ENCODE measurements at regions not wholly inside any gene's neighbourhood (a gene's known extent, or its start where the extent isn't known, plus 50 kb on each side); places are given as distances from the start of the nearest gene placed in this dataset.
A peak's percentile ranks its signal among the peaks of the same experiment; 100 is the strongest.

GRCh38 chr14:58950555-58950954, 237.9 kb upstream of the DAAM1 start:
- ATAC-seq (no peak), DNase-seq (ENCODE audit: missing footprints) (no peak)
- intact Hi-C loops (cut with DNase I): no loop called here

DNA sequence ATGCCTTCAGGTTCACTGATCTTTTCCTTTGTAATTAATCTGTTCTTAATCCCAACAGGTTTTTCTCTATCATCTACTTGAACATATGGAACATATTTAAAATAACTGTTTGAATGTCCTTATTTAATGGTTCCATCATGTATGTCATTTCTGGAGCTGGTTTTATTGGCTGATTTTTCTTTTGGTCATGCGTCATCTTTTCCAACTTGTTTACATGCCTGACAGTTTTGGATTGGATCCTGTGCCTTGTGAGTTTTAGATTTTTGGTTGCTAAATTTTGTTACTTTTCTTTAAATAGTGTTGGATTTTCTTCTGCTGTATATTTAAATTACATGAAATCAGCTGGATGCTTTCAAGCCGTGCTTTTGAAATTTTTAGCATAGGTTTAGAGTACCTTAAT, 237.3 kb upstream of the DAAM1 start:
- ATAC-seq: no peak
- intact Hi-C loops (cut with DNase I): no loop called here
- DNase-seq (ENCODE audit: missing footprints): no peak

- ATAC-seq (no peak), DNase-seq (ENCODE audit: missing footprints) (no peak)
- intact Hi-C loops (cut with DNase I): no loop called here
Observed at GRCh38 chr14:58954052-58954451, 234.4 kb upstream of the DAAM1 start.

DNA sequence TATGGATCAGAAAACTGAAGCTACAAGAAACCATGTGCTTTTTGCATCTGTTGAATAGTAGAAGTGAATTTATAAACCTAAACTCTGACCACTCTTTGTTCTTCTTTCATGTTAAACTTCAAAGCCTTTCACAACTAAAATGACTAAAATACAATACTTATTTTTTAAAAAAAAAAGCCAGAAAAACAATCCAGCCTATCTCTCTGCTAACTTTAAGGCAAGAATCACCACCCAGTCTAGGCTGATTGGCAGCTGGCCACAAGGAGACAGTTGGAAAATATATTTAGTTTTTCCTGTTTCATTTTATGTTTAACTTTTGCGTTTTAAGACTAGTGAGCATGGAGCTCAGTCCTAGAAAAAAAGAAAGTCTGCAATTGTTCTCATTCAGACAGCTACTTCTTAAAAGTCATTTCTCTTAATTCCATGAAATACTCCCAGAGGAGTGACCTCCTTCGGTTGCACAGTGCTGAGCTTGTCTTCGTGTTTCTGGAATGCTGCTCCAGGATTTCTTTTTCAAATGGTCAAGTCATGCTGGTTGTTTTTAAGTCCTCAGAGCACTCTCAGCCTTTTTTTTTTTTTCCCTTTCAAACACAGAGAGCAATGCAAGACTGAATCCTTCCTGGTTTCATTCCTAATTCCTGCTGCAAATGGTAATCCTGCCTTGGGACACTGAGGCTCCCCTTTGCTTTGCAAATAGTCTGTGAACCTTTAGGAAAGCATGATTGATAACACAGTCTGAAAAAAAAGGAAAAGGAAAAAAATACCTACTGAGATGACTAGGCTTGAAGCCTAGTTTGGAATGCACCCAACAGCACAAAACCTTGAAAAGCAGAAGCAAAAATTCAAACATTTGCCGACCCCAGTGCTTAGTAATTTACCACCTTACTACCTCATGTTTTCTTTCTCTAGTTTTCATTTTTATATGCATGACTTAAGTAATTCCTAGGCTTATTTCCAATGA, 233.3 kb upstream of the DAAM1 start:
- intact Hi-C loops (cut with DNase I): no loop called here
- ATAC-seq: peak; percentile 88
- DNase-seq (ENCODE audit: missing footprints): no peak

GRCh38 chr14:58961045-58961731, 227.3 kb upstream of the DAAM1 start:
- no peak for DNase-seq (ENCODE audit: missing footprints)
- ATAC-seq: peak; percentile 84
- intact Hi-C loops (cut with DNase I): no loop called here

- DNase-seq (ENCODE audit: missing footprints) (no peak), ATAC-seq (no peak)
- intact Hi-C loops (cut with DNase I): no loop called here
Observed at GRCh38 chr14:58963873-58964597, 224.4 kb upstream of the DAAM1 start.

GRCh38 chr14:58964598-58964928, 223.9 kb upstream of the DAAM1 start:
- no peak for DNase-seq (ENCODE audit: missing footprints)
- intact Hi-C loops (cut with DNase I): no loop called here
- no peak for ATAC-seq

GRCh38 chr14:58965601-58966000, 222.9 kb upstream of the DAAM1 start:
- intact Hi-C loops (cut with DNase I): no loop called here
- DNase-seq (ENCODE audit: missing footprints) (no peak), ATAC-seq (no peak)

DNA sequence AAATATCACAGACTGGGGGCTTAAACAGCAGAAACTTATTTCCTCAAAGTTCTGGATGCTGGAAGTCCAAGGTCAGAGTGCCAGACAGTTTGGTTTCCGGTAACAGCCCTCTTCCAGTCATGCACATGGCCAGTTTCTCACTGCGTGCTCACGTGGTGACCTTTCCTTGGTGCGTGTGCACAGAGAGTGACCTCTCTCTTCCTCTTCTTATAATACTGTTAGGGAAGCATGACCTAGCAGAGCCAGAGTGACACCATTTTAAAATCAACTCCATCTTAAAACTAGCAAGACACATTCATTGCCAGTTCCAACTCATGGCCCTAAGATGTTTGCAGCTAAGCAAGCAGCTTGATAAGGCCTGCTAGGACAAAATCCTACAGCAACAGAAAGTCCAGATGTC, 221.5 kb upstream of the DAAM1 start:
- intact Hi-C loops (cut with DNase I): no loop called here

GRCh38 chr14:58969951-58970751, 218.3 kb upstream of the DAAM1 start:
- DNase-seq (ENCODE audit: missing footprints) (peak; percentile 56), ATAC-seq (peak; percentile 37)
- intact Hi-C loops (cut with DNase I): no loop called here

More for the DNA sequence above, 221.5 kb upstream of the DAAM1 start:
- ATAC-seq (no peak), DNase-seq (ENCODE audit: missing footprints) (no peak)

DNA sequence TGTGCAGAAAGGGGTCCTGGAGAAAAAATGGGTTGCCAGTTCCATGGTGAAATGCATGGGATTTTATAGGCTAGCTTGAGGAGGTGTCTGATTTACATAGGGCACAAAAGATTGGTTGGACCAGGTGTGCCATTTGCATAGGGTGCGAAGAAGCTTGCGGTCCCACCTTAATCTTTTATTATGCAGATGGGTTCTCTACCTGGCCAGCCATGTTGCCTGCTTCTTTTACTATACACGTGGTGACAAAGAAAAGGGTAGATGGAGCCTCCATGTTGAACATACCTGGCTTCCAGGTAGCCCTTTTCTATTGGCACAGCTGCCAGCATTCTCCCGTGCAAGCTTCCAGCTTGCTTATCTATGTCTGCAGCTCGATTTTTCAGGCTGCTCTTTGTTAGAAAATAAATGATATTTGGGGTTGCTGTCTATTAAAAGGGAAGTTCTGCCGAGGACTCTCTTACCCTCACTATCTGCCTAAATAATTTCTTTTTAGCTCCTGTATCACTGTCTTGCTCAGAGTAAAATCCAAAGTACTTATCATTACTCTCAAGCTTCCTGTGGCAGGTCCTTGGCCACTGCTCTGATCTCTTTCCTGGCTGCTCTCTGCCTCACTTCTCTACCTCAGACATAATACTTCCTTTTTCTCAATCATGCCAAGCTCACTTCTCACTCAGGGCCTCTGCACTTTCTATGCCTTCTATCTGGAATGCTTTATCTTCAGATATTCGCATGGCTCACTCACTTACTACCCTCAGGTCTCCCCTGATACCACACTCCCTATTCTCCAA, 216.0 kb upstream of the DAAM1 start:
- ATAC-seq (peak; percentile 29), DNase-seq (ENCODE audit: missing footprints) (no peak)
- intact Hi-C loops (cut with DNase I): no loop called here

- DNase-seq (ENCODE audit: missing footprints) (no peak), ATAC-seq (no peak)
- intact Hi-C loops (cut with DNase I): no loop called here
Observed at GRCh38 chr14:58977366-58977765, 211.1 kb upstream of the DAAM1 start.

DNA sequence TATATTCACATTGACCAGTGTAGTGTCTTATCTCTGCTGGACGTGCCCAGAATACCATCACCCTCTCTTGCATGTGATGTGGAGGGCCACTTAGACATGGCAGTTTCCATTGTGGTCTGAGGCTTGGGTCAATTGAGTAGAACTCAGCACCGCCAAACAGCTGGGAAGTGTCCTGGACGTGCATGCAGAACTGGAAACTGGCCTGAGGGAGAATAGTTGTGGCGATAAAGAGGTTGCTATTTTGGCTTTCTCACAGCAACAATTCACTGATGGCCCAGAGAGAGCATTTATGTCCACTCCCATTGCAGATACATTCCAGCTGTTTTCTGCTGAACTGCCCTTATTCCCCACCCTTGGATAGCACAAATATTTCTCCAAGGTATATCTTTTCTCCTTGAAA, 210.1 kb upstream of the DAAM1 start:
- ATAC-seq: peak; percentile 94
- intact Hi-C loops (cut with DNase I): no loop called here
- DNase-seq (ENCODE audit: missing footprints): peak; percentile 82

DNA sequence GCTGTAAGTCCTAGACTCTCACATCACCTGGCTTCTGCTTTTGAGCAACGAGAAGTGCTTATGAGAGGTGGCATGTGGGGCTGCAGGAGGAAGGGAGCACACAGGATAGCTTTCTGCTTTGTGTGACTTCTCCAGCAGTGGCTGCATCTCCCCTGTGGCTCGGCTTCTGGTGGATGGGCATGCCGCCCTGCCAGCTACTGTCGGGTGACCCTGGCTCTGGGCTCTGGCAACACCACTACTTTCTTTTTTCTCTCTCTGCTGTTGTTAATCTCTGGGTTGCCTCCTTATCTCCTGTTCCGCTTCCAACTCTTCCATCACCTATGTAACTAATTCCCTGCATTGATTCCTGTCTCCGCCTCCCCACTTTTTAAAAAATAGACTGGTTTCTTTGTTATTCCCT, 209.1 kb upstream of the DAAM1 start:
- intact Hi-C loops (cut with DNase I): no loop called here
- DNase-seq (ENCODE audit: missing footprints) (peak; percentile 41), ATAC-seq (peak; percentile 42)

- DNase-seq (ENCODE audit: missing footprints): no peak
- ATAC-seq: no peak
- intact Hi-C loops (cut with DNase I): no loop called here
Observed at GRCh38 chr14:58981840-58982239, 206.6 kb upstream of the DAAM1 start.

DNA sequence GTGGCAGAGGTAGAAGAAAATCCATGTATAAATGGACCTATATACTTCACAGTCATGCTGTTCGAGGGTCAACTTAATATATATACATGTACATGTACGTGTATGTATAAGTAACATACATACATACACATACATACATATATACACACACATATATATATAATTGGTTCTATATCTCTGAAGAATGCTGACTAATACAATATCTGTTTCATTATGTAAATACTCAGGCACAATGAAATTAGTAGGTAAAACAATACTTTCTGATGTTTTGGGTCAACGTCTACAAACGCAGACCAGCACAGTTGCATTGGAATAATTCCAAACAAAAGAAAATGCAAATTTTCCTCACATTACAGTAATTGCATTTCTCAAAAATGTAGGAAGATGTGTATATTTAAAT, 202.7 kb upstream of the DAAM1 start:
- intact Hi-C loops (cut with DNase I): no loop called here
- ATAC-seq: no peak
- no peak for DNase-seq (ENCODE audit: missing footprints)

DNA sequence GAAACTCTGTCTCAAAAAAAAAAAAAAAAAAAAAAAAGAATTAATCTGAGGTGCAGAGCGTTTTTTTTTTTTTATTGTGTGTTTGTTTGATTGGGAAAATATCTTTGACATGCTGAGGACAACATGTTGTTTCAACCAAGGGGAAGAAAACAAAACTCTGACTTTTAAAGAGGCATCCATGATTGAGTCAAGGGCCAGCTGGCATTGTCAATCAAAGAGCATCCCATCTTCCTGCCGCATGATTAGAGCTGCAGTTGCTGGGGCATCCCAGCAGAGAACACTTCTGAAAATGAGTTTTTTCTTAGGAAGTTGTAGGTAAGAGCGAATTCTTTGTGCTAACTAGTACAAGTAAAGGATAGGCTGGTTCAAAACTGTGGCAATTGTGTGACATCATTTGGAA, 200.9 kb upstream of the DAAM1 start:
- no peak for DNase-seq (ENCODE audit: missing footprints)
- no peak for ATAC-seq
- intact Hi-C loops (cut with DNase I): no loop called here

- DNase-seq (ENCODE audit: missing footprints): no peak
- intact Hi-C loops (cut with DNase I): no loop called here
- no peak for ATAC-seq
Observed at GRCh38 chr14:58992935-58993334, 195.5 kb upstream of the DAAM1 start.

Data from Right ventricle myocardium inferior (tissue), 1 donor.